ENCODE measurements at regions not wholly inside any gene's neighbourhood (a gene's known extent, or its start where the extent isn't known, plus 50 kb on each side); places are given as distances from the start of the nearest gene placed in this dataset.

GRCh38 chr21:15466329-15466728 lies 263.5 kb upstream of the USP25 start:
- TF ChIP-seq, protein P1, sequence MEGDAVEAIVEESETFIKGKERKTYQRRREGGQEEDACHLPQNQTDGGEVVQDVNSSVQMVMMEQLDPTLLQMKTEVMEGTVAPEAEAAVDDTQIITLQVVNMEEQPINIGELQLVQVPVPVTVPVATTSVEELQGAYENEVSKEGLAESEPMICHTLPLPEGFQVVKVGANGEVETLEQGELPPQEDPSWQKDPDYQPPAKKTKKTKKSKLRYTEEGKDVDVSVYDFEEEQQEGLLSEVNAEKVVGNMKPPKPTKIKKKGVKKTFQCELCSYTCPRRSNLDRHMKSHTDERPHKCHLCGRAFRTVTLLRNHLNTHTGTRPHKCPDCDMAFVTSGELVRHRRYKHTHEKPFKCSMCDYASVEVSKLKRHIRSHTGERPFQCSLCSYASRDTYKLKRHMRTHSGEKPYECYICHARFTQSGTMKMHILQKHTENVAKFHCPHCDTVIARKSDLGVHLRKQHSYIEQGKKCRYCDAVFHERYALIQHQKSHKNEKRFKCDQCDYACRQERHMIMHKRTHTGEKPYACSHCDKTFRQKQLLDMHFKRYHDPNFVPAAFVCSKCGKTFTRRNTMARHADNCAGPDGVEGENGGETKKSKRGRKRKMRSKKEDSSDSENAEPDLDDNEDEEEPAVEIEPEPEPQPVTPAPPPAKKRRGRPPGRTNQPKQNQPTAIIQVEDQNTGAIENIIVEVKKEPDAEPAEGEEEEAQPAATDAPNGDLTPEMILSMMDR (IDR thresholded peaks at IDR 0.05), result no peak
- TF ChIP-seq POLR2AphosphoS5 (IDR thresholded peaks at IDR 0.05) (no peak), EP300 (IDR thresholded peaks at IDR 0.05) (no peak), POLR2A (IDR thresholded peaks at IDR 0.05; ENCODE audit: low read depth) (no peak)

All from esophagus muscularis mucosa (tissue), 4 donors.